Stimulated activated naive CD8-positive, alpha-beta T cell treated with anti-CD3 and anti-CD28 coated beads, Interleukin-15, amount 100 ng/mL, for 72 hours (primary cell): ENCODE measurements at regions not wholly inside any gene's neighbourhood (a gene's known extent, or its start where the extent isn't known, plus 50 kb on each side); places are given as distances from the start of the nearest gene placed in this dataset.
"Not testable (repeated sequence)": the region's sequence is repeated elsewhere in the genome, so short reads cannot be mapped to it uniquely, and the experiment has no call there.

ENCODE experiments used
- ATAC-seq: fragments of 150-1000 bp; cut with Tn5 transposase; 2 replicates; pipeline ENCODE4 v1.10.0; 2021; ENCODE audit warnings: mild to moderate bottlenecking, moderate library complexity
- DNase-seq, 2 donors: peaks; one replicate each; pipeline ENCODE4 v3.0.0; 2021 to 2022
- H3K27ac Mint-ChIP-seq, 2 donors: one replicate each; pipeline ENCODE4 v1.8.0; 2022; ENCODE audit warnings: mild to moderate bottlenecking in 2 of 2, mixed read lengths in 2 of 2, moderate library complexity in 2 of 2
- H3K27me3 Mint-ChIP-seq: one replicate; pipeline ENCODE4 v1.8.0; 2022; ENCODE audit warnings: mixed read lengths
- H3K4me1 Mint-ChIP-seq: one replicate; pipeline ENCODE4 v1.8.0; 2022; ENCODE audit warnings: mild to moderate bottlenecking, mixed read lengths
- H3K4me3 Mint-ChIP-seq, 2 donors: one replicate each; pipeline ENCODE4 v1.8.0; 2022; ENCODE audit warnings: mild to moderate bottlenecking in 2 of 2, mixed read lengths in 2 of 2, moderate library complexity in 1 of 2
- H3K9me3 Mint-ChIP-seq, 2 donors: one replicate each; pipeline ENCODE4 v1.8.0; 2022; ENCODE audit warnings: mixed read lengths in 2 of 2

- Mint-ChIP-seq H3K9me3 (no peaks in the 10 kb centered on the region), H3K4me1 (no peaks in the 10 kb centered on the region)
Measured at GRCh38 chr20:30595698-30596097, 661.8 kb upstream of the DEFB115 start.

GRCh38 chr20:30597429-30597828 is 660.0 kb upstream of the DEFB115 start:
- not testable (repeated sequence) for H3K27me3 Mint-ChIP-seq, H3K9me3 Mint-ChIP-seq, H3K4me1 Mint-ChIP-seq, DNase-seq, H3K27ac Mint-ChIP-seq, H3K4me3 Mint-ChIP-seq
- ATAC-seq, result peak; percentile 31

More at GRCh38 chr20:30595698-30596097, 661.8 kb upstream of the DEFB115 start:
- Mint-ChIP-seq H3K27me3 (no peaks in the 10 kb centered on the region), H3K27ac (no peak overlapping the region), H3K4me3 (no peak overlapping the region)
- ATAC-seq, result no peak
- DNase-seq, result no peak

- Mint-ChIP-seq H3K27ac (no peak overlapping the region), H3K4me3 (no peak overlapping the region), H3K9me3 (peaks cover 6 to 14% of the 10 kb centered on the region in 2 donors), H3K27me3 (no peaks in the 10 kb centered on the region), H3K4me1 (no peaks in the 10 kb centered on the region)
- ATAC-seq (no peak), DNase-seq (no peak)
Measured at GRCh38 chr20:30598460-30599230, 658.8 kb upstream of the DEFB115 start.

- ATAC-seq, result no peak
- Mint-ChIP-seq H3K9me3 (peaks cover 6 to 20% of the 10 kb centered on the region in 2 donors), H3K4me1 (no peaks in the 10 kb centered on the region), H3K27me3 (no peaks in the 10 kb centered on the region), H3K27ac (no peak overlapping the region), H3K4me3 (no peak overlapping the region)
- DNase-seq, result no peak
Measured at GRCh38 chr20:30599990-30600389, 657.5 kb upstream of the DEFB115 start.

- ATAC-seq, result no peak
- H3K27ac Mint-ChIP-seq, result no peak overlapping the region
- no peak overlapping the region for H3K4me3 Mint-ChIP-seq
- H3K27me3 Mint-ChIP-seq, result no peaks in the 10 kb centered on the region
- no peaks in the 10 kb centered on the region for H3K4me1 Mint-ChIP-seq
- no peak for DNase-seq
- peaks cover 10 to 31% of the 10 kb centered on the region in 2 donors for H3K9me3 Mint-ChIP-seq
Measured at GRCh38 chr20:30601974-30602373, 655.5 kb upstream of the DEFB115 start.

GRCh38 chr20:30602424-30602823 is 655.0 kb upstream of the DEFB115 start:
- peaks cover 12 to 35% of the 10 kb centered on the region in 2 donors for H3K9me3 Mint-ChIP-seq
- H3K4me3 Mint-ChIP-seq, result no peak overlapping the region
- no peak overlapping the region for H3K27ac Mint-ChIP-seq
- no peaks in the 10 kb centered on the region for H3K4me1 Mint-ChIP-seq
- H3K27me3 Mint-ChIP-seq, result no peaks in the 10 kb centered on the region
- ATAC-seq (no peak), DNase-seq (no peak)

GRCh38 chr20:30606990-30607389 is 650.5 kb upstream of the DEFB115 start:
- DNase-seq, result no peak
- ATAC-seq, result no peak
- H3K27ac Mint-ChIP-seq, result no peak overlapping the region
- H3K27me3 Mint-ChIP-seq, result no peaks in the 10 kb centered on the region
- H3K4me1 Mint-ChIP-seq, result no peaks in the 10 kb centered on the region
- peaks cover 15 to 51% of the 10 kb centered on the region in 2 donors for H3K9me3 Mint-ChIP-seq
- no peak overlapping the region for H3K4me3 Mint-ChIP-seq

- ATAC-seq (no peak), DNase-seq (no peak)
- Mint-ChIP-seq H3K4me1 (no peaks in the 10 kb centered on the region), H3K9me3 (peaks cover 11 to 49% of the 10 kb centered on the region in 2 donors), H3K27ac (no peak overlapping the region), H3K4me3 (no peak overlapping the region), H3K27me3 (no peaks in the 10 kb centered on the region)
Measured at GRCh38 chr20:30610029-30610693, 647.3 kb upstream of the DEFB115 start.

- peaks cover 11 to 49% of the 10 kb centered on the region in 2 donors for H3K9me3 Mint-ChIP-seq
- H3K27me3 Mint-ChIP-seq, result no peaks in the 10 kb centered on the region
- H3K4me3 Mint-ChIP-seq, result no peak overlapping the region
- no peak for DNase-seq
- ATAC-seq, result no peak
- H3K4me1 Mint-ChIP-seq, result no peaks in the 10 kb centered on the region
- H3K27ac Mint-ChIP-seq, result no peak overlapping the region
Measured at GRCh38 chr20:30610751-30611150, 646.7 kb upstream of the DEFB115 start.

- Mint-ChIP-seq H3K27me3 (no peaks in the 10 kb centered on the region), H3K27ac (peak overlapping the region; percentile 23 to 76), H3K9me3 (peaks cover 11 to 48% of the 10 kb centered on the region in 2 donors), H3K4me3 (no peak overlapping the region), H3K4me1 (no peaks in the 10 kb centered on the region)
- ATAC-seq (no peak), DNase-seq (no peak)
Measured at GRCh38 chr20:30611239-30611984, 646.1 kb upstream of the DEFB115 start.

GRCh38 chr20:30612344-30612743 is 645.1 kb upstream of the DEFB115 start:
- no peak for DNase-seq
- no peak for ATAC-seq
- Mint-ChIP-seq H3K27me3 (no peaks in the 10 kb centered on the region), H3K27ac (no peak overlapping the region), H3K4me3 (no peak overlapping the region), H3K9me3 (peaks cover 5 to 48% of the 10 kb centered on the region in 2 donors), H3K4me1 (no peaks in the 10 kb centered on the region)

- H3K27me3 Mint-ChIP-seq, H3K4me1 Mint-ChIP-seq, H3K27ac Mint-ChIP-seq, ATAC-seq, H3K4me3 Mint-ChIP-seq, DNase-seq: not testable (repeated sequence)
- H3K9me3 Mint-ChIP-seq, result peaks cover 0 to 29% of the 10 kb centered on the region in 2 donors
Measured at GRCh38 chr20:30621346-30621745, 636.1 kb upstream of the DEFB115 start.

- H3K27ac Mint-ChIP-seq, H3K4me1 Mint-ChIP-seq, ATAC-seq, H3K4me3 Mint-ChIP-seq, DNase-seq, H3K27me3 Mint-ChIP-seq: not testable (repeated sequence)
- H3K9me3 Mint-ChIP-seq, result peaks cover 0 to 22% of the 10 kb centered on the region in 2 donors
Measured at GRCh38 chr20:30624310-30624709, 633.2 kb upstream of the DEFB115 start.

- peaks cover 0 to 50% of the 10 kb centered on the region in 2 donors for H3K9me3 Mint-ChIP-seq
- H3K27ac Mint-ChIP-seq, DNase-seq, H3K4me1 Mint-ChIP-seq, ATAC-seq, H3K4me3 Mint-ChIP-seq, H3K27me3 Mint-ChIP-seq: not testable (repeated sequence)
Measured at GRCh38 chr20:30629376-30629775, 628.1 kb upstream of the DEFB115 start.

GRCh38 chr20:30630761-30631160 is 626.7 kb upstream of the DEFB115 start:
- Mint-ChIP-seq H3K9me3 (peaks cover 0 to 49% of the 10 kb centered on the region in 2 donors), H3K27ac (no peak overlapping the region), H3K4me3 (no peak overlapping the region), H3K27me3 (no peaks in the 10 kb centered on the region), H3K4me1 (no peaks in the 10 kb centered on the region)
- no peak for ATAC-seq
- no peak for DNase-seq
